ENCODE measurements at regions not wholly inside any gene's neighbourhood (a gene's known extent, or its start where the extent isn't known, plus 50 kb on each side); places are given as distances from the start of the nearest gene placed in this dataset.

- no peaks in the 10 kb centered on the region for H3K36me3 ChIP-seq
- H3K9me3 ChIP-seq (ENCODE audit: severe bottlenecking), result no peaks in the 10 kb centered on the region
- TF ChIP-seq, protein P1, sequence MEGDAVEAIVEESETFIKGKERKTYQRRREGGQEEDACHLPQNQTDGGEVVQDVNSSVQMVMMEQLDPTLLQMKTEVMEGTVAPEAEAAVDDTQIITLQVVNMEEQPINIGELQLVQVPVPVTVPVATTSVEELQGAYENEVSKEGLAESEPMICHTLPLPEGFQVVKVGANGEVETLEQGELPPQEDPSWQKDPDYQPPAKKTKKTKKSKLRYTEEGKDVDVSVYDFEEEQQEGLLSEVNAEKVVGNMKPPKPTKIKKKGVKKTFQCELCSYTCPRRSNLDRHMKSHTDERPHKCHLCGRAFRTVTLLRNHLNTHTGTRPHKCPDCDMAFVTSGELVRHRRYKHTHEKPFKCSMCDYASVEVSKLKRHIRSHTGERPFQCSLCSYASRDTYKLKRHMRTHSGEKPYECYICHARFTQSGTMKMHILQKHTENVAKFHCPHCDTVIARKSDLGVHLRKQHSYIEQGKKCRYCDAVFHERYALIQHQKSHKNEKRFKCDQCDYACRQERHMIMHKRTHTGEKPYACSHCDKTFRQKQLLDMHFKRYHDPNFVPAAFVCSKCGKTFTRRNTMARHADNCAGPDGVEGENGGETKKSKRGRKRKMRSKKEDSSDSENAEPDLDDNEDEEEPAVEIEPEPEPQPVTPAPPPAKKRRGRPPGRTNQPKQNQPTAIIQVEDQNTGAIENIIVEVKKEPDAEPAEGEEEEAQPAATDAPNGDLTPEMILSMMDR (IDR thresholded peaks at IDR 0.05; ENCODE audit: low read depth, low read length), result no peak
- no peak overlapping the region for H3K4me3 ChIP-seq (ENCODE audit: low read depth, low read length)
- DNase-seq, result no peak
- no peaks in the 10 kb centered on the region for H3K27me3 ChIP-seq (ENCODE audit: insufficient read depth, low read depth, severe bottlenecking)
- no peak overlapping the region for H3K27ac ChIP-seq
Observed at GRCh38 chr12:93146970-93147369, 217.9 kb upstream of the EEA1 start.

- Histone ChIP-seq H3K27ac (no peak overlapping the region), H3K4me3 (ENCODE audit: low read depth, low read length) (no peak overlapping the region), H3K36me3 (no peaks in the 10 kb centered on the region), H3K27me3 (ENCODE audit: insufficient read depth, low read depth, severe bottlenecking) (no peaks in the 10 kb centered on the region), H3K9me3 (ENCODE audit: severe bottlenecking) (no peaks in the 10 kb centered on the region)
- DNase-seq, result no peak
- TF ChIP-seq, protein P1 (IDR thresholded peaks at IDR 0.05; ENCODE audit: low read depth, low read length), result no peak
Observed at GRCh38 chr12:93148412-93148811, 219.3 kb upstream of the EEA1 start.

DNA sequence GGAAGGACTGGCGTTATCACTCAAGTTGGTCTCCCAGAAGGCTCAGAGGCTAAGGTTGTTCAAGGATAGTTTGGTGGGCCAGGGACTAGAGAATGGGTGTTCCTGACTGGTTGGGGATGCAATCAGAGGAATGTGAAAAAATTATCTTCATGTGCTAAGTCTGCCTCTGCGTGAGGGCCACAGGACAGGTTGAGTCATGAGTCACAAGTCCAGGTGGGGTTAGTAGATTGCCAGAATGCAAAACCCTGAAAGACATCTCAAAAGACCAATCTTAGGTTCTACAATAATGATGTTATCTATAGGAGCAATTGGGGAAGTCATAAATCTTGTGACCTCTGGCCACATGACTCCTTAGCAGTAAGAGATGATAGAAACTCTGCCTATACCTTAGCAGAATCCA lies 220.1 kb upstream of the EEA1 start:
- Histone ChIP-seq H3K9me3 (ENCODE audit: severe bottlenecking) (no peaks in the 10 kb centered on the region), H3K4me3 (ENCODE audit: low read depth, low read length) (no peak overlapping the region), H3K36me3 (no peaks in the 10 kb centered on the region), H3K27me3 (ENCODE audit: insufficient read depth, low read depth, severe bottlenecking) (no peaks in the 10 kb centered on the region), H3K27ac (no peak overlapping the region)
- TF ChIP-seq, protein P1 (IDR thresholded peaks at IDR 0.05; ENCODE audit: low read depth, low read length), result no peak
- no peak for DNase-seq

- DNase-seq, result no peak
- TF ChIP-seq, protein P1 (IDR thresholded peaks at IDR 0.05; ENCODE audit: low read depth, low read length), result no peak
- Histone ChIP-seq H3K4me3 (ENCODE audit: low read depth, low read length) (no peak overlapping the region), H3K9me3 (ENCODE audit: severe bottlenecking) (no peaks in the 10 kb centered on the region), H3K27me3 (ENCODE audit: insufficient read depth, low read depth, severe bottlenecking) (no peaks in the 10 kb centered on the region), H3K36me3 (no peaks in the 10 kb centered on the region), H3K27ac (no peak overlapping the region)
Observed at GRCh38 chr12:93151079-93151762, 222.1 kb upstream of the EEA1 start.

DNA sequence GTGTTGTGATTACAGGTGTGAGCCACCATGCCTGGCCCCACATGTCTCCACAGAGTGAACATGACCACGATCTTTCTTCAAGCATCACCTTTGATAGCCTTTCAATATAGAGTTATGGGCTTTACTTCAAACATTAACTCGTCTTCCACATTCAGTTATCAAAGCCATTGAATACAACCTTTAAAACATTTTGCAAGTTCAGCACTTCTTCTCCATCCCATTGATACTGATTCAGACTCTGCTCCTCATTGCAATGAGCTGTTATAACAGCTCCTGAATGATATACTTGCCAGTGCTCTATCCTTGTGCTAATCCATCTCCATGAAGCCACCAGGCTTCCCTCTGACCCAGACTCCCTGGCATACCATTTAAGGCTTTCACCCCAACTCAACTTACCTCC lies 223.5 kb upstream of the EEA1 start:
- no peaks in the 10 kb centered on the region for H3K9me3 ChIP-seq (ENCODE audit: severe bottlenecking)
- DNase-seq, result no peak
- H3K27me3 ChIP-seq (ENCODE audit: insufficient read depth, low read depth, severe bottlenecking), result no peaks in the 10 kb centered on the region
- no peaks in the 10 kb centered on the region for H3K36me3 ChIP-seq
- no peak overlapping the region for H3K4me3 ChIP-seq (ENCODE audit: low read depth, low read length)
- TF ChIP-seq, protein P1 (IDR thresholded peaks at IDR 0.05; ENCODE audit: low read depth, low read length), result no peak
- H3K27ac ChIP-seq, result no peak overlapping the region

DNA sequence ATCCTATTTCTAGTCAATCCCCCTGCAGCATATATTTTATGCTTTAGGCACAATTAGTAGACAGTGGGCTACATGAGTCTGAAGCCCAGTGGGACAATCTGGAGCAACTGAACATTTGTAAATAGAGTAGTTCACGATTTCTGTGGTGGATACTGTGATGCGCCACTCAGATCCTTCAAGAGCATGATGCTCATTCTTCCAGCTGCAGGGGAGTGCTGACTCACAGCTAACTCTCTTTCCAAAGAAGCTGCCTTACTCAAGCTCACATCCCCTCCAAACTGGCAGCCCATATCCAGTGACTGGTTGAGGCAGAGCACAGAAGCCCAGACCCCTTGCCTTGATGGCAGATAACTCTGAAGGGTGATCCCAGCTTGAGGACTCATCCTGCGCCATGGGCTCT lies 224.2 kb upstream of the EEA1 start:
- Histone ChIP-seq H3K27ac (no peak overlapping the region), H3K36me3 (no peaks in the 10 kb centered on the region), H3K27me3 (ENCODE audit: insufficient read depth, low read depth, severe bottlenecking) (no peaks in the 10 kb centered on the region), H3K4me3 (ENCODE audit: low read depth, low read length) (no peak overlapping the region), H3K9me3 (ENCODE audit: severe bottlenecking) (no peaks in the 10 kb centered on the region)
- DNase-seq, result no peak
- TF ChIP-seq, protein P1 (IDR thresholded peaks at IDR 0.05; ENCODE audit: low read depth, low read length), result no peak

Data from WERI-Rb-1 (cell line).